Neuron (in vitro differentiated cells): ENCODE measurements at regions not wholly inside any gene's neighbourhood (a gene's known extent, or its start where the extent isn't known, plus 50 kb on each side); places are given as distances from the start of the nearest gene placed in this dataset.

Source experiments
- H2AFZ ChIP-seq: one replicate; pipeline ENCODE4 v1.6.1; 2013; ENCODE audit warnings: low read depth, mild to moderate bottlenecking, inconsistent platforms, low read length, moderate library complexity
- H3K27me3 ChIP-seq: one replicate; pipeline ENCODE4 v1.6.1; 2013; ENCODE audit warnings: low read length; ENCODE audit not compliant: insufficient read depth
- H3K36me3 ChIP-seq: one replicate; pipeline ENCODE4 v1.6.1; 2013; ENCODE audit warnings: low read length; ENCODE audit not compliant: insufficient read depth
- H3K4me1 ChIP-seq: one replicate; pipeline ENCODE4 v1.6.1; 2013; ENCODE audit warnings: low read length; ENCODE audit not compliant: insufficient read depth
- H3K4me3 ChIP-seq: 2 replicates; pipeline ENCODE4 v1.5.1; 2013; ENCODE audit warnings: mild to moderate bottlenecking, low read length, moderate library complexity
- H3K9me3 ChIP-seq: one replicate; pipeline ENCODE4 v1.6.1; 2013; ENCODE audit warnings: low read length

GRCh38 chr15:26477044-26477443, 295.8 kb downstream of the GABRB3 start:
- Histone ChIP-seq H3K9me3 (no peaks in the 10 kb centered on the region), H3K4me1 (no peaks in the 10 kb centered on the region), H3K36me3 (no peaks in the 10 kb centered on the region), H3K27me3 (no peaks in the 10 kb centered on the region), H3K4me3 (no peak overlapping the region), H2AFZ (no peak overlapping the region)

GRCh38 chr15:26475554-26475953, 297.3 kb downstream of the GABRB3 start:
- Histone ChIP-seq H2AFZ (no peak overlapping the region), H3K36me3 (no peaks in the 10 kb centered on the region), H3K4me3 (no peak overlapping the region), H3K27me3 (no peaks in the 10 kb centered on the region), H3K9me3 (no peaks in the 10 kb centered on the region), H3K4me1 (no peaks in the 10 kb centered on the region)

- Histone ChIP-seq H3K4me1 (no peaks in the 10 kb centered on the region), H3K9me3 (no peaks in the 10 kb centered on the region), H3K36me3 (no peaks in the 10 kb centered on the region), H3K4me3 (no peak overlapping the region), H2AFZ (no peak overlapping the region), H3K27me3 (no peaks in the 10 kb centered on the region)
These were observed 300.2 kb downstream of the GABRB3 start for GRCh38 chr15:26472661-26473060.

GRCh38 chr15:26461847-26462608, 310.8 kb downstream of the GABRB3 start:
- H3K36me3 ChIP-seq: no peaks in the 10 kb centered on the region
- no peaks in the 10 kb centered on the region for H3K27me3 ChIP-seq
- H2AFZ ChIP-seq: no peak overlapping the region
- no peak overlapping the region for H3K4me3 ChIP-seq
- H3K4me1 ChIP-seq: no peaks in the 10 kb centered on the region
- no peaks in the 10 kb centered on the region for H3K9me3 ChIP-seq

- Histone ChIP-seq H3K4me3 (no peak overlapping the region), H3K27me3 (no peaks in the 10 kb centered on the region), H3K4me1 (no peaks in the 10 kb centered on the region), H3K9me3 (no peaks in the 10 kb centered on the region), H2AFZ (no peak overlapping the region), H3K36me3 (no peaks in the 10 kb centered on the region)
These were observed 312.7 kb downstream of the GABRB3 start for GRCh38 chr15:26460165-26460564.

GRCh38 chr15:26455828-26456227, 317.0 kb downstream of the GABRB3 start:
- H3K27me3 ChIP-seq: no peaks in the 10 kb centered on the region
- H3K4me3 ChIP-seq: no peak overlapping the region
- no peaks in the 10 kb centered on the region for H3K9me3 ChIP-seq
- H3K4me1 ChIP-seq: no peaks in the 10 kb centered on the region
- H3K36me3 ChIP-seq: no peaks in the 10 kb centered on the region
- H2AFZ ChIP-seq: no peak overlapping the region

GRCh38 chr15:26453914-26454313, 319.0 kb downstream of the GABRB3 start:
- Histone ChIP-seq H3K9me3 (no peaks in the 10 kb centered on the region), H2AFZ (no peak overlapping the region), H3K27me3 (no peaks in the 10 kb centered on the region), H3K36me3 (no peaks in the 10 kb centered on the region), H3K4me1 (no peaks in the 10 kb centered on the region), H3K4me3 (no peak overlapping the region)

- Histone ChIP-seq H3K4me3 (no peak overlapping the region), H3K9me3 (no peaks in the 10 kb centered on the region), H3K36me3 (no peaks in the 10 kb centered on the region), H2AFZ (no peak overlapping the region), H3K4me1 (no peaks in the 10 kb centered on the region), H3K27me3 (no peaks in the 10 kb centered on the region)
These were observed 320.9 kb downstream of the GABRB3 start for GRCh38 chr15:26451995-26452394.

GRCh38 chr15:26449291-26449690, 323.6 kb downstream of the GABRB3 start:
- H3K27me3 ChIP-seq: no peaks in the 10 kb centered on the region
- no peaks in the 10 kb centered on the region for H3K36me3 ChIP-seq
- H3K4me1 ChIP-seq: no peaks in the 10 kb centered on the region
- no peak overlapping the region for H2AFZ ChIP-seq
- H3K4me3 ChIP-seq: no peak overlapping the region
- H3K9me3 ChIP-seq: no peaks in the 10 kb centered on the region

GRCh38 chr15:26443321-26443720, 329.5 kb downstream of the GABRB3 start:
- Histone ChIP-seq H3K4me3 (no peak overlapping the region), H3K9me3 (no peaks in the 10 kb centered on the region), H3K4me1 (no peaks in the 10 kb centered on the region), H3K27me3 (no peaks in the 10 kb centered on the region), H2AFZ (no peak overlapping the region), H3K36me3 (no peaks in the 10 kb centered on the region)

- Histone ChIP-seq H3K9me3 (no peaks in the 10 kb centered on the region), H3K36me3 (no peaks in the 10 kb centered on the region), H3K27me3 (no peaks in the 10 kb centered on the region), H3K4me1 (no peaks in the 10 kb centered on the region), H3K4me3 (no peak overlapping the region), H2AFZ (no peak overlapping the region)
These were observed 330.2 kb downstream of the GABRB3 start for GRCh38 chr15:26442680-26443079.

GRCh38 chr15:26439681-26440080, 333.2 kb downstream of the GABRB3 start:
- Histone ChIP-seq H3K9me3 (no peaks in the 10 kb centered on the region), H3K4me3 (no peak overlapping the region), H3K27me3 (no peaks in the 10 kb centered on the region), H2AFZ (no peak overlapping the region), H3K4me1 (no peaks in the 10 kb centered on the region), H3K36me3 (no peaks in the 10 kb centered on the region)

- H3K4me3 ChIP-seq: no peak overlapping the region
- H3K9me3 ChIP-seq: no peaks in the 10 kb centered on the region
- H2AFZ ChIP-seq: no peak overlapping the region
- no peaks in the 10 kb centered on the region for H3K4me1 ChIP-seq
- no peaks in the 10 kb centered on the region for H3K27me3 ChIP-seq
- H3K36me3 ChIP-seq: no peaks in the 10 kb centered on the region
These were observed 334.1 kb downstream of the GABRB3 start for GRCh38 chr15:26438718-26439117.

- Histone ChIP-seq H2AFZ (no peak overlapping the region), H3K36me3 (no peaks in the 10 kb centered on the region), H3K27me3 (no peaks in the 10 kb centered on the region), H3K4me1 (no peaks in the 10 kb centered on the region), H3K4me3 (no peak overlapping the region), H3K9me3 (no peaks in the 10 kb centered on the region)
These were observed 334.6 kb downstream of the GABRB3 start for GRCh38 chr15:26438316-26438715.
